Activated CD8-positive, alpha-beta memory T cell treated with anti-CD3 and anti-CD28 coated beads for 1 hour (primary cell): ENCODE measurements at regions not wholly inside any gene's neighbourhood (a gene's known extent, or its start where the extent isn't known, plus 50 kb on each side); places are given as distances from the start of the nearest gene placed in this dataset.
"Not testable (repeated sequence)": the region's sequence is repeated elsewhere in the genome, so short reads cannot be mapped to it uniquely, and the experiment has no call there.

Source experiments
- DNase-seq, 2 donors: peaks; one replicate each; pipeline ENCODE4 v3.0.0-alpha.2; 2020; ENCODE audit warnings: low read depth in 1 of 2; ENCODE audit errors: extremely low read depth in 1 of 2

GRCh38 chr5:18203296-18203695 lies 569.0 kb downstream of the TAF11L14 start:
- no peak for DNase-seq

- DNase-seq = no peak
Observed at GRCh38 chr5:18213666-18214065, 579.4 kb downstream of the TAF11L14 start.

- DNase-seq = no peak
Observed at GRCh38 chr5:18216016-18216415, 581.8 kb downstream of the TAF11L14 start.

GRCh38 chr5:18216729-18217128 lies 582.5 kb downstream of the TAF11L14 start:
- DNase-seq = no peak

GRCh38 chr5:18219241-18219640 lies 585.0 kb downstream of the TAF11L14 start:
- no peak for DNase-seq

- DNase-seq = no peak
Observed at GRCh38 chr5:18220631-18221030, 586.4 kb downstream of the TAF11L14 start.

- DNase-seq = no peak
Observed at GRCh38 chr5:18236386-18236785, 602.1 kb downstream of the TAF11L14 start.

- no peak for DNase-seq
Observed at GRCh38 chr5:18238321-18238720, 604.1 kb downstream of the TAF11L14 start.

GRCh38 chr5:18240971-18241370 lies 606.7 kb downstream of the TAF11L14 start:
- DNase-seq = no peak

GRCh38 chr5:18243846-18244245 lies 609.6 kb downstream of the TAF11L14 start:
- no peak for DNase-seq

- no peak for DNase-seq
Observed at GRCh38 chr5:18244309-18244708, 610.0 kb downstream of the TAF11L14 start.

GRCh38 chr5:18252559-18252958 lies 618.3 kb downstream of the TAF11L14 start:
- DNase-seq = no peak

GRCh38 chr5:18264126-18264882 lies 630.0 kb downstream of the TAF11L14 start:
- no peak for DNase-seq

GRCh38 chr5:18270635-18271338 lies 636.5 kb downstream of the TAF11L14 start:
- no peak for DNase-seq

GRCh38 chr5:18276939-18277338 lies 642.7 kb downstream of the TAF11L14 start:
- no peak for DNase-seq

GRCh38 chr5:18281947-18282581 lies 647.8 kb downstream of the TAF11L14 start:
- DNase-seq = no peak

- DNase-seq = no peak
Observed at GRCh38 chr5:18285257-18285656, 651.0 kb downstream of the TAF11L14 start.

GRCh38 chr5:18292146-18292545 lies 657.9 kb downstream of the TAF11L14 start:
- DNase-seq = no peak

GRCh38 chr5:18295696-18296095 lies 661.4 kb downstream of the TAF11L14 start:
- DNase-seq = not testable (repeated sequence)

- no peak for DNase-seq
Observed at GRCh38 chr5:18299166-18299565, 664.9 kb downstream of the TAF11L14 start.

- DNase-seq = no peak
Observed at GRCh38 chr5:18305288-18305924, 671.1 kb downstream of the TAF11L14 start.
